Coronary artery (tissue), 2 donors: ENCODE measurements at regions not wholly inside any gene's neighbourhood (a gene's known extent, or its start where the extent isn't known, plus 50 kb on each side); places are given as distances from the start of the nearest gene placed in this dataset.
"Not testable (repeated sequence)": the region's sequence is repeated elsewhere in the genome, so short reads cannot be mapped to it uniquely, and the experiment has no call there.

Source experiments
- DNase-seq: peaks from one replicate; pipeline ENCODE4 v3.0.0-alpha.2; 2017; ENCODE audit warnings: low spot score
- H3K27ac ChIP-seq, 2 donors: fragments of 200-600 bp; sonication (generic); one replicate each; pipeline ENCODE4 v1.5.1; 2016 to 2019
- H3K4me3 ChIP-seq: fragments of 200-600 bp; sonication (generic); 2 replicates; pipeline ENCODE4 v1.5.1; 2016; ENCODE audit warnings: mild to moderate bottlenecking, moderate library complexity
- CTCF ChIP-seq: fragments of 200-600 bp; sonication (generic); IDR thresholded peaks from one replicate; pipeline ENCODE4 v1.5.1; 2019; ENCODE audit warnings: antibody characterized with exemption

DNA sequence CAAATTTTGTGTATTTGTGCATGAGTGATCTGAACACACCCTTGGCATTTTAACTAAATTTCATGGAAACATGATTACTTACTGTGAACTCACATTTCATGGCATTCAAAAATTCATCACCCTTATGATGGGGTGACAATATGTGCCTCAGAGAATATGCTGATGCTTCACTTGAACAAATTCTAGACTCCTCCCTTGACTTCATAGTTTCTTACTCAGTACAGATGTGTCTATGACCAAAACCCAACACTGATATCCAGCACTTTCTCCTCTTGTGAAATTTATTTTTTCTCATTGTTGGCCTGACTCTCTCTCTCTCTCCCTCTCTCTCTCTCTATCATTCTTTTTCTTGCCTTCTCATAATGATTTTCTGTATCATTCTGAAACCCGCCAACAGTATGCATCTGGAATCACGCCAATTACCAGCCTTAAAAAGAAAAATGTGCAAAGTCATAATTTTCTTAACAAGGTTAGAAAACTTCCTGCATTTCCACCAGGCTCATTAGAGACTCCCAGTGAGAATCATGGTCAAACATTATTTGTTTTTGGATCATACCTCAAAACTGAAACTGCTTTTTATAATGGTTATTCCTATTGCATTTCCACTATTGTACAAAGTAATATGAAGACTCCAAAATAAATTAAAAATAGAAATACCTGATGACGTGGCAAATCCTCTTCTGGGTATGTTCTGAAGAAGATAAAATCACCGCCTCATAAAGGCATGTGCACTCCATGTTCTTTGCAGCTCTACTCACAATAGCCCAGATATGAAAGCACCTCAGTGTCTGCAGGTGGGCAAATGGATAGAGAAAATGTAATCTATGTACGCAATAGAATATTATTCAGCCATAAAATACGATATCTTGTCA, 722.2 kb downstream of the TMEM121 start:
- Histone ChIP-seq H3K4me3 (no peak overlapping the region), H3K27ac (no peak overlapping the region)
- no peak for TF ChIP-seq CTCF
- DNase-seq, result no peak

GRCh38 chr14:106253995-106254394, 727.6 kb downstream of the TMEM121 start:
- not testable (repeated sequence) for H3K4me3 ChIP-seq, DNase-seq, H3K27ac ChIP-seq

- DNase-seq, H3K27ac ChIP-seq, H3K4me3 ChIP-seq: not testable (repeated sequence)
Observed at GRCh38 chr14:106257569-106257994, 731.2 kb downstream of the TMEM121 start.

- no peak overlapping the region for H3K27ac ChIP-seq
- no peak for DNase-seq
- TF ChIP-seq CTCF, result no peak
- H3K4me3 ChIP-seq, result no peak overlapping the region
Observed at GRCh38 chr14:106268013-106268727, 741.8 kb downstream of the TMEM121 start.

- DNase-seq, result no peak
- TF ChIP-seq CTCF, result no peak
- H3K27ac ChIP-seq, result no peak overlapping the region
- H3K4me3 ChIP-seq, result no peak overlapping the region
Observed at GRCh38 chr14:106269029-106269428, 742.6 kb downstream of the TMEM121 start.

DNA sequence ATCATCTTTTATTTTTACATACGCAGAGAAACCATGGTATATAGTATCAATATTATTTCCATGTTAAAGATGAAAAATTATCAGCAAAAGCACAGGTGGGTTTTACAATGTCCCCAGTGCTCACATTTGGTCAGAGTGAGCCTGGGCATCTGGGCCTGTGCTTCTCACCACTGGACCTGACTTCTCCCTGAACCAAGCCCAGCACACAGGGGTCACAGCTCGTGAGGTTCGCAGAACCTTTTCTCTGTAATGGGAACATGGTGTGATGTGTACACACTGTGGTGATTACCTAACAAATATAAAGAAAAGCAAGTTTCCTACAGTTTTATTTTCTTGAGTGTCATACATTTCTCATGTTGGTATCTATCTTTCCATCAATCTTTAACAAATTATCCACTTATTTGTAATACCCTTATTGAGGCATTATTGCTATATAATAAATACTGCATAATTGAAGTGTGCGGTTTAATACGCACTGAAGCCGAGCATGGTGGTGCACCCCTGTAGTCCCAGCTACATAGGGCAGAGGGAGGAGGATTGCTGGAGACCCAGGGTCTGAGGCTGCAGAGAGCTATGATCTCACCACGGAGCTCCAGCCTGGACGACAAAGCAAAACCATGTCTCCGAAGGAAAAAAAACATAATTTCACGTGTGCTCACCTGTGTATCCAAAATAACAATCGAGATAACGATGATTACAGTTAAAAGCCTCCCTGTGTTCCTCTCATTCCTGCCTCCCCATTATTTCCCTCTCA, 743.2 kb downstream of the TMEM121 start:
- H3K4me3 ChIP-seq, result no peak overlapping the region
- no peak overlapping the region for H3K27ac ChIP-seq
- no peak for TF ChIP-seq CTCF
- DNase-seq, result no peak

- H3K27ac ChIP-seq, DNase-seq, H3K4me3 ChIP-seq: not testable (repeated sequence)
Observed at GRCh38 chr14:106270476-106271121, 744.2 kb downstream of the TMEM121 start.
